Esophagus squamous epithelium (tissue), 5 donors: ENCODE measurements at regions not wholly inside any gene's neighbourhood (a gene's known extent, or its start where the extent isn't known, plus 50 kb on each side); places are given as distances from the start of the nearest gene placed in this dataset.

Experiments used
- DNase-seq: peaks from one replicate; lab custom pipeline; 2025; lab: John Stamatoyannopoulos, UW
- H3K27ac ChIP-seq, 4 donors: fragments of 200-600 bp; sonication (generic); one replicate each; pipeline ENCODE4 v1.5.1; 2016 to 2019; ENCODE audit warnings: mild to moderate bottlenecking in 1 of 4
- H3K27me3 ChIP-seq, 4 donors: fragments of 200-600 bp; sonication (generic); 1 replicate in 3 of 4; 2 replicates in 1 of 4; pipeline versions ENCODE4 v1.5.1 to v1.6.0; 2017 to 2021; ENCODE audit warnings: antibody characterized with exemption in 1 of 4
- H3K36me3 ChIP-seq, 3 donors: fragments of 200-600 bp; sonication (generic); one replicate each; pipeline ENCODE4 v1.5.1; 2016 to 2019
- H3K4me1 ChIP-seq, 3 donors: fragments of 200-600 bp; sonication (generic); one replicate each; pipeline ENCODE4 v1.5.1; 2017 to 2019
- H3K4me3 ChIP-seq, 4 donors: fragments of 200-600 bp; sonication (generic); 1 replicate in 3 of 4; 2 replicates in 1 of 4; pipeline ENCODE4 v1.5.1; 2016 to 2019; ENCODE audit warnings: mild to moderate bottlenecking in 2 of 4, moderate library complexity in 1 of 4
- H3K9me3 ChIP-seq, 3 donors: fragments of 200-600 bp; sonication (generic); one replicate each; pipeline ENCODE4 v1.5.1; 2016 to 2019
- CTCF ChIP-seq, 6 experiments: fragments of 450-650 bp in 4 of 6; fragments of 200-600 bp in 2 of 6; sonication (generic) in 2 of 6; IDR thresholded peaks; one replicate each; pipeline ENCODE4 v1.5.1; 2016 to 2019; ENCODE audit warnings: antibody characterized with exemption in 6 of 6, mild to moderate bottlenecking in 4 of 6, moderate library complexity in 4 of 6
- POLR2A ChIP-seq, 4 donors: fragments of 450-650 bp; IDR thresholded peaks; one replicate each; pipeline ENCODE4 v1.6.1; 2017; ENCODE audit warnings: antibody characterized with exemption in 4 of 4, mild to moderate bottlenecking in 4 of 4, moderate library complexity in 3 of 4
- WGBS, 2 donors: methylation state at CpG; one replicate each; pipeline ENCODE4 v1.1.5; 2018; 5-methylcytosine and 5-hydroxymethylcytosine counted together
- intact Hi-C: fragments of 100-400 bp; cut with DNase I; formaldehyde crosslinking; loops from one replicate; pipeline ENCODE4 v1.15.0; 2022
- donor health status: DM: yes; HTN: yes; CAD: no.

GRCh38 chr3:72049300-72049699 is 264.4 kb upstream of the PROK2 start:
- Histone ChIP-seq H3K27me3 (no peaks in the 10 kb centered on the region), H3K27ac (no peak overlapping the region), H3K9me3 (no peaks in the 10 kb centered on the region), H3K4me1 (no peaks in the 10 kb centered on the region), H3K36me3 (no peaks in the 10 kb centered on the region), H3K4me3 (no peak overlapping the region)
- 40 to 100% methylated on average over 1 of the region's 1 CpG for WGBS, 2 donors
- no peak for TF ChIP-seq POLR2A (IDR thresholded peaks at IDR 0.05)
- no peak for TF ChIP-seq CTCF (IDR thresholded peaks at IDR 0.05)
- no peak for DNase-seq
- intact Hi-C loops: no loop called here

GRCh38 chr3:72048873-72049272 is 263.9 kb upstream of the PROK2 start:
- no peaks in the 10 kb centered on the region for H3K9me3 ChIP-seq
- intact Hi-C loops: no loop called here
- H3K27me3 ChIP-seq: no peaks in the 10 kb centered on the region

GRCh38 chr3:72047221-72047871 is 262.4 kb upstream of the PROK2 start:
- intact Hi-C loops: no loop called here
- 77 to 85% methylated on average over 14 of the region's 16 CpGs for WGBS, 2 donors
- H3K4me3 ChIP-seq: no peak overlapping the region
- H3K9me3 ChIP-seq: no peaks in the 10 kb centered on the region
- DNase-seq: no peak
- H3K4me1 ChIP-seq: no peaks in the 10 kb centered on the region
- H3K27me3 ChIP-seq: no peaks in the 10 kb centered on the region
- no peaks in the 10 kb centered on the region for H3K36me3 ChIP-seq
- no peak overlapping the region for H3K27ac ChIP-seq
- TF ChIP-seq CTCF (IDR thresholded peaks at IDR 0.05) (no peak), POLR2A (IDR thresholded peaks at IDR 0.05) (no peak)

More at GRCh38 chr3:72048873-72049272, 263.9 kb upstream of the PROK2 start:
- no peaks in the 10 kb centered on the region for H3K36me3 ChIP-seq
- no peak for TF ChIP-seq POLR2A (IDR thresholded peaks at IDR 0.05)
- no peak for TF ChIP-seq CTCF (IDR thresholded peaks at IDR 0.05)
- 85 to 87% methylated on average over 5 of the region's 5 CpGs for WGBS, 2 donors
- H3K4me1 ChIP-seq: no peaks in the 10 kb centered on the region
- DNase-seq: no peak
- no peak overlapping the region for H3K4me3 ChIP-seq
- no peak overlapping the region for H3K27ac ChIP-seq

GRCh38 chr3:72044231-72044855 is 259.4 kb upstream of the PROK2 start:
- Histone ChIP-seq H3K27me3 (peaks cover 0 to 4% (median 0%) of the 10 kb centered on the region in 4 donors), H3K9me3 (no peaks in the 10 kb centered on the region), H3K27ac (no peak overlapping the region), H3K36me3 (no peaks in the 10 kb centered on the region), H3K4me3 (no peak overlapping the region), H3K4me1 (no peaks in the 10 kb centered on the region)
- 62 to 76% methylated on average over 6 to 7 of the region's 7 CpGs for WGBS, 2 donors
- TF ChIP-seq POLR2A (IDR thresholded peaks at IDR 0.05): no peak
- TF ChIP-seq CTCF (IDR thresholded peaks at IDR 0.05): no peak
- intact Hi-C loops: no loop called here
- no peak for DNase-seq
